Hepatocyte (in vitro differentiated cells): ENCODE measurements at regions not wholly inside any gene's neighbourhood (a gene's known extent, or its start where the extent isn't known, plus 50 kb on each side); places are given as distances from the start of the nearest gene placed in this dataset.

ENCODE experiments used
- DNase-seq: peaks from one replicate; pipeline ENCODE4 v3.0.0-alpha.2; 2016; ENCODE audit warnings: low spot score
- H2AFZ ChIP-seq: fragments of 200-600 bp; sonication (generic); 2 replicates; pipeline ENCODE4 v1.6.0; 2016; ENCODE audit warnings: antibody characterized with exemption, mild to moderate bottlenecking
- H3K27ac ChIP-seq: fragments of 200-600 bp; sonication (generic); 2 replicates; pipeline ENCODE4 v1.5.1; 2016; ENCODE audit warnings: mild to moderate bottlenecking
- H3K27me3 ChIP-seq: fragments of 200-600 bp; sonication (generic); 2 replicates; pipeline ENCODE4 v1.6.1; 2016
- H3K36me3 ChIP-seq: fragments of 200-600 bp; sonication (generic); replicated peaks from 2 replicates; pipeline ENCODE4 v1.5.1; 2016; ENCODE audit warnings: low read depth; ENCODE audit not compliant: insufficient read depth
- H3K4me1 ChIP-seq: fragments of 200-600 bp; sonication (generic); 2 replicates; pipeline ENCODE4 v1.5.1; 2016; ENCODE audit warnings: mild to moderate bottlenecking, moderate library complexity; ENCODE audit not compliant: insufficient read depth
- H3K4me2 ChIP-seq: fragments of 200-600 bp; sonication (generic); 2 replicates; pipeline ENCODE4 v1.6.0; 2016
- H3K4me3 ChIP-seq: fragments of 200-600 bp; sonication (generic); 2 replicates; pipeline ENCODE4 v1.5.1; 2016; ENCODE audit warnings: mild to moderate bottlenecking
- H3K79me2 ChIP-seq: fragments of 200-600 bp; sonication (generic); 2 replicates; pipeline ENCODE4 v1.6.0; 2017; ENCODE audit warnings: mild to moderate bottlenecking
- H3K9me2 ChIP-seq: fragments of 200-600 bp; sonication (generic); replicated peaks from 2 replicates; pipeline ENCODE4 v1.6.0; 2017; ENCODE audit warnings: mild to moderate bottlenecking; ENCODE audit not compliant: insufficient read depth
- H3K9me3 ChIP-seq: fragments of 200-600 bp; sonication (generic); 2 replicates; pipeline ENCODE4 v1.5.1; 2016; ENCODE audit warnings: low read depth, mild to moderate bottlenecking
- H4K20me1 ChIP-seq: fragments of 200-600 bp; sonication (generic); 2 replicates; pipeline ENCODE4 v1.6.0; 2016; ENCODE audit warnings: mild to moderate bottlenecking; ENCODE audit not compliant: insufficient read depth, poor library complexity, severe bottlenecking
- CTCF ChIP-seq: fragments of 200-600 bp; sonication (generic); IDR thresholded peaks from 2 replicates; pipeline ENCODE4 v1.5.1; 2016; ENCODE audit warnings: antibody characterized with exemption, mild to moderate bottlenecking; ENCODE audit not compliant: poor library complexity
- EZH2 ChIP-seq: fragments of 200-600 bp; sonication (generic); IDR thresholded peaks from 2 replicates; pipeline ENCODE4 v1.6.1; 2016; ENCODE audit warnings: antibody characterized with exemption, mild to moderate bottlenecking, borderline replicate concordance
- EZH2phosphoT487 ChIP-seq: fragments of 200-600 bp; sonication (generic); IDR thresholded peaks from one replicate; pipeline ENCODE4 v1.6.1; 2018; ENCODE audit warnings: antibody characterized with exemption, mild to moderate bottlenecking, low read depth, moderate library complexity; ENCODE audit not compliant: unreplicated experiment, severe bottlenecking
- WGBS: methylation state at CpG from one replicate; pipeline ENCODE4 v1.1.6; 2016; ENCODE audit warnings: low lambda C conversion rate; ENCODE audit errors: missing lambda C conversion rate; 5-methylcytosine and 5-hydroxymethylcytosine counted together

DNA sequence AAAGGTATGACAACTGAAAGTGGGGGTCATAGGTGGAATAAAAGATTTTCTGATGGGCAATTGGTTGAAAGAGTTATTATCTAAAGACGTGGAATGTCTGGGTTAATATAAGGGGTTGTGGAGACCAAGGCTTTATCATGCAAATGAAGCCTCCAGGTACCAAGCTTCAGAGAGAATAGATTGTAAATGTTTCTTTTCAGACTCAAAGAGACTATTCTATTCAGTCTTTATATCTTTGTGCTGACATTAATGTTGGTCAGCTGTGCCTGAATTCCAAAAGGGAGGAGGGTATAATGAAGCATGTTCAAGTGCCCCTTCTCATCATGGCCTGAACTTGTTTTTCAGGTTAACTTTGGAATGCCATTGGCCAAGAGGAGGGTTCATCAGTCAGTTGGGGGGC, 145.3 kb downstream of the SETD4 start:
- no peaks in the 10 kb centered on the region for H3K9me2 ChIP-seq
- no peak overlapping the region for H2AFZ ChIP-seq
- H3K79me2 ChIP-seq = no peaks in the 10 kb centered on the region
- H3K9me3 ChIP-seq = no peaks in the 10 kb centered on the region
- H3K27ac ChIP-seq = no peak overlapping the region
- no peaks in the 10 kb centered on the region for H4K20me1 ChIP-seq
- no peak overlapping the region for H3K4me3 ChIP-seq
- whole genome bisulfite sequencing = 72% methylated on average over 1 of the region's 1 CpG
- no peaks in the 10 kb centered on the region for H3K36me3 ChIP-seq
- H3K27me3 ChIP-seq = no peaks in the 10 kb centered on the region
- no peaks in the 10 kb centered on the region for H3K4me1 ChIP-seq
- DNase-seq = no peak
- TF ChIP-seq CTCF (no peak), EZH2 (no peak), EZH2phosphoT487 (no peak)
- no peak overlapping the region for H3K4me2 ChIP-seq

DNA sequence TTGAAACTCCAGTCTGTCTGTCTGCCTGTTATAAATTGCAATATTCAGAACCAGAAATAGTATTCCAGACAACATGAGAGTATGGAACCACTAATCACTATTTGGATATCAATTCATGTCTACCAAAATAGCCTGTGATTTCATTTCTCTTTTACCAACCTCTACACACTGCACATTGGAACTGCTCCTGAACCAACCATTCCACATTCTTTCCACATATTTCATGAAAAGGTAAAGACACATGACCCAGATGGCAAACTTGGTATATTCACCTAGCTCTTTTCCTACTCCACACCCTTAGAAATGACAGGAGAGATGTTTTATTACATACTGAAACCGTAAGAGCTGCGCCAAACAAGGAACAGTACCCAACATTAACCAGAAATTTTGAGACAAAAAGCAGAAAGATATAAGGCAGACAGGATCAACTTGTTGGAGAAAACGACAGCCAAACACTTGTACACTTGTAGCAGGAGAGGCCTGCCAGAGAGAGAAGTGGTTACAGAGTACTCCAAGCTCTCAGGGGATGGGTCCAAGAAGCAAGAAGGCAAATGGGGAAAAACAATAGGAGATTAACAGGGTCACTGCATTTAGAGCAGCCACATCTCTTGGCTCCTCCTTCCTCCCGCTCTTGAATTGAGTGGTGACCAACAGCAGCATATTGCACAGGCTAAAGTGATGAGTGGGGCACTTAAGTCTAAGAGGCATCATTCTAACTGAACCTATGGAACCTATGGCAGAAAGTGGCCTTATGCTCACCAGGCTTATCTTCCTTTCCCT, 148.7 kb downstream of the SETD4 start:
- Histone ChIP-seq H3K9me3 (no peaks in the 10 kb centered on the region), H3K9me2 (no peaks in the 10 kb centered on the region), H4K20me1 (no peaks in the 10 kb centered on the region), H3K36me3 (no peaks in the 10 kb centered on the region), H3K27me3 (no peaks in the 10 kb centered on the region), H3K4me3 (no peak overlapping the region), H2AFZ (no peak overlapping the region), H3K4me2 (no peak overlapping the region), H3K79me2 (no peaks in the 10 kb centered on the region), H3K27ac (no peak overlapping the region), H3K4me1 (no peaks in the 10 kb centered on the region)
- WGBS = 79% methylated on average over 4 of the region's 4 CpGs
- TF ChIP-seq CTCF (no peak), EZH2phosphoT487 (no peak), EZH2 (no peak)
- DNase-seq = no peak

GRCh38 chr21:35909456-35910223, 150.7 kb downstream of the SETD4 start:
- Histone ChIP-seq H2AFZ (no peak overlapping the region), H4K20me1 (no peaks in the 10 kb centered on the region), H3K9me3 (no peaks in the 10 kb centered on the region), H3K9me2 (no peaks in the 10 kb centered on the region), H3K79me2 (no peaks in the 10 kb centered on the region), H3K4me1 (no peaks in the 10 kb centered on the region), H3K36me3 (no peaks in the 10 kb centered on the region), H3K4me3 (no peak overlapping the region), H3K27me3 (no peaks in the 10 kb centered on the region), H3K27ac (no peak overlapping the region), H3K4me2 (no peak overlapping the region)
- no peak for DNase-seq
- TF ChIP-seq EZH2phosphoT487 (no peak), CTCF (no peak), EZH2 (no peak)
- WGBS = 80% methylated on average over 1 of the region's 1 CpG
